GM12875 (cell line): ENCODE measurements at regions not wholly inside any gene's neighbourhood (a gene's known extent, or its start where the extent isn't known, plus 50 kb on each side); places are given as distances from the start of the nearest gene placed in this dataset.
"Not testable (repeated sequence)": the region's sequence is repeated elsewhere in the genome, so short reads cannot be mapped to it uniquely, and the experiment has no call there.

Experiments
- H3K4me3 ChIP-seq: one replicate; pipeline ENCODE4 v1.5.1; 2011; ENCODE audit warnings: low read depth, low read length, control low read depth
- CTCF ChIP-seq: IDR thresholded peaks from 2 replicates; pipeline ENCODE4 v1.5.1; 2011; ENCODE audit warnings: low read depth, mild to moderate bottlenecking, control low read depth, inconsistent platforms, low read length, moderate library complexity, borderline replicate concordance; ENCODE audit not compliant: insufficient read depth

DNA sequence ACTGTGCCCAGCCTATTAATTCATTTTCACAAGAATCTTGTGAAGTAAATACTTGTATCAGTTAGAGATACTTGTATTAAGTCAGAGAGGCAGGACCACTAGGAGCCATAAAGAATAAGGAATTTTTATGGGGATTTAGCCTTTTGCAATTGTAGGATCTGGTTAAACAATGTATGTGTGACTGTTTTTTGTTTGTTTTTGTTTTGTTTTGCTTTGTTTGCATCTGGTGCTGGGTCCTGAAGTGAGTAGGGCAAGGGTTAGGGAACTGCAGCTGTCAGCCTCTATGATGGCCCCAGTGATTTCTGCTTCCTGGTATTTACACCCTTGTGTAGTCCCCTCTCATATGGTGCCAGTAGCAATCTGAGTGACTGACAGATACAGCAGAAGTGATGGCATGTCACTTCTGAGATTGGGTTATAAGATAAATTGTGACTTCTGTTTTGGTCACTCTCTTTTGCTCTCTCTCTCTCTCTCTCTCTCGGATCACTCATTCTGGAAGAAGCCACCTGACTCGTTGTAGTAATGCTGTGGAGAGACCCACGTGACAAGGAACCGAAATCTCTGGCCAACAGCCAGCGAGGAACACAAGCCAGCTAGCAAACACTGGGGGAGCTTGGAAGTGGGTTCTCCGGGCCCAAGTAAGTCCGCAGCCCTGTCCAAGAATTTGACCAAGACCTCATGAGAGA, 96.2 kb upstream of the MARK1 start:
- H3K4me3 ChIP-seq: no peak overlapping the region
- TF ChIP-seq CTCF: no peak

DNA sequence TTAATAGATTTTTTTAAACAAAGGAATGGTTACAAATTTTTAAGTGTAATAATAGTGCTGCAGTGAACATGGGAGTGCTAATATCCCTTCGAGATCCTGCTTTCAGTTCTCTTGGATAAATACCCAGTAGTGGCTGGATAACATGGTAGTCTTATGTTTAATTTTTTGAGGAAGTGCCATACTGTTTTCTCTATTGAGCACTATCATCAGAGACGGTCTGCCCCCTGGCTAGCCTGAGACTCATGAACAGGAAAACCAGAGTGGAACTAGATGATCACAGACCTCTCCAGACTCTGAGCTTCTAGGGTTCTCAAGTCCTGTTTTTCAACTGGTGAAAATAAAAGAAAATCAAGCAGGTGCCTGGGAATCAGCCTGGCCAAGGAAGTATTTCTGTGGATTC, 97.3 kb upstream of the MARK1 start:
- H3K4me3 ChIP-seq: no peak overlapping the region
- TF ChIP-seq CTCF: no peak

DNA sequence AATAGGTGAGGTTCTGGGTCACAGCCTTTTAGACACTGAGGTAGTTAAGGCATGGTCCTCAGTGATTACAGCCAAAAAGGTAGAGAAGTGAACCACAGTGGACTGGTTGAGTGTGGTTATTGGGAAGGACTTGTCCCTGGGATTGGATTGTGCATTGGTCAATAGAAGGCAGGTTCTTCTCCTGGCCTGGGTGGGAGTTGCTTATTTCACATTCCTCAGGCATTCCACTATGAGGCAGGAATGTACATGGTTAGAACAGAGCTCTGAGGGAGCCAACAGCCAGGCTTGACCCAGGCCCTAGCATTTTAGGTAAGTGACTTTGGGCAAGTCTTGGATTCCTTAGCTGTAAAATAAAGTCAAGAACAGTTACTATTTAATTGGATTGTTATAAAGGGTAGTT, 97.9 kb upstream of the MARK1 start:
- TF ChIP-seq CTCF: no peak
- H3K4me3 ChIP-seq: no peak overlapping the region

DNA sequence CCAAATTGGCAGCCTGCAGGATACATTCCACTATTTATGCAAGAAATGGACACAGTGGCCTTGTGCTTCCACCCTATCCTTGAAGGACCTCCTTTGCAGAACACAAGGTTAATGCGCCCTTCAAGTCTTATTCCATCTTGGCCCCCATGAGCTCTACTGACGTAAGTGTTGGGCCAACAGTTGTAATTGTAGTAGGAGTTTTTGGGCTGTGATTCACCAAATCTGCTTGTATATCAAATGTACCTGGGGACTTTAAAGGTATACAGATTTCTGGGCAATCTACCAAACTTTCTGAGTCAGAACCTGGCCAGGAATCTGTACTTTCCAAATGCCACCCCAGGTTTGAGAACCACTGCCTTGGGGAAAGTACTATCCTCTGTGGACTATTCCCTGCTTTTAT, 100.9 kb upstream of the MARK1 start:
- no peak overlapping the region for H3K4me3 ChIP-seq
- no peak for TF ChIP-seq CTCF

- TF ChIP-seq CTCF: no peak
Observed at GRCh38 chr1:220425852-220426251, 102.1 kb upstream of the MARK1 start.

DNA sequence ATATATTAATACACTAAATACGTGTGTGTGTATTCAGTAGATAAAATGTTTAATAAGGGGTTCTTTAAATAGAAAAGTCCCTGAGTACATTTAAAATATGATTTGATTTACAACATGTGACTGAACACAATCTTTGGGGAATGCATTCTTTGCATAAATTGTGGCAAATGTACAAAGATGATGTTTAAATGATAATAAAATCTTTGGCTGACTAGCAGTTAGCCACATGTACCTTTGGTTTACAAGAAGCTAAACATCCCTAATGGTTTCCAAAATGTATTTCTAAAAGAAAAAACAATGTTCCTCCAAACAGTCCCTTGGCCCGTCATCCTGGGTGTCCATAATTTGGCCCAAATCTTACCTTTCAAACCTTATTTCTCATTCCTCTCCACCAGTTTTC, 106.4 kb upstream of the MARK1 start:
- TF ChIP-seq CTCF: no peak
- no peak overlapping the region for H3K4me3 ChIP-seq

More at GRCh38 chr1:220425852-220426251, 102.1 kb upstream of the MARK1 start:
- H3K4me3 ChIP-seq: no peak overlapping the region

- H3K4me3 ChIP-seq: no peak overlapping the region
- TF ChIP-seq CTCF: no peak
Observed at GRCh38 chr1:220420726-220421125, 107.2 kb upstream of the MARK1 start.

DNA sequence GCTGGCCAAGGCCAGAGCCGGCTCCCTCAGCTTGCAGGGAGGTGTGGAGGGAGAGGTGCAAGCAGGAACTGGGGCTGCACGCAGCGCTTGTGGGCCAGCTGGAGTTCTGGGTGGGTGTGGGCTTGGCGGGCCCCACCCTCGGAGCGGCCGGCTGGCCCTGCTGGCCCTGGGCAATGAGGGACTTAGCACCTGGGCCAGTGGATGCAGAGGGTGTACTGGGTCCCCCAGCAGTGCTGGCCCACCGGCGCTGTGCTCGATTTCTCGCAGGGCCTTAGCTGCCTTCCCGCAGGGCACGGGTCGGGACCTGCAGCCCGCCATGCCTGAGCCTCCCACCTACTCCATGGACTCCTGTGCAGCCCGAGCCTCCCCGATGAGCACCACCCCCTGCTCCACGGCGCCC, 115.6 kb upstream of the MARK1 start:
- H3K4me3 ChIP-seq: not testable (repeated sequence)
